NCI-H82 treated with DMSO at 0.1 percent for 48 hours (cell line): ENCODE measurements at regions not wholly inside any gene's neighbourhood (a gene's known extent, or its start where the extent isn't known, plus 50 kb on each side); places are given as distances from the start of the nearest gene placed in this dataset.

ENCODE experiments used
- DNase-seq: peaks from one replicate; lab custom pipeline; 2025; ENCODE audit not compliant: unreplicated experiment; lab: John Stamatoyannopoulos, UW

DNA sequence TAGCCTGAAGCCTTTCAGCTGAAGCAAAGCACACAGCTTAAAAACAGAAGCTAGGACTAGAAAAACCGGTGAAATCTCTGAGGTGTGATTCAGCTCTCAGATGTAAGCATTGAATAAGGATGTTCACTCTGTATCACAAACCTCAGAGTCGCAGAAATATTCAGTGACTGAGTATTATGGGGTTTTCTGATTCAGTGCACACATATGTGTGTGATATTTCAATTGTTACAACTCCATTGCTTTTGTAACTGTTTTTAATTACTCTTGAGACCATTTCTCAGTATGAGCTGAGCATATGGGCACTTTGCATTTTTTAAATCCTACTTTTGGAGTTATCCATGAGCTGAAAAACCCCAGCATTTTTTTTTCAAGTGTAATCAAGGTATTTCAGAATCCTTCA lies 868.8 kb downstream of the NTRK3 start:
- DNase-seq: no peak

DNA sequence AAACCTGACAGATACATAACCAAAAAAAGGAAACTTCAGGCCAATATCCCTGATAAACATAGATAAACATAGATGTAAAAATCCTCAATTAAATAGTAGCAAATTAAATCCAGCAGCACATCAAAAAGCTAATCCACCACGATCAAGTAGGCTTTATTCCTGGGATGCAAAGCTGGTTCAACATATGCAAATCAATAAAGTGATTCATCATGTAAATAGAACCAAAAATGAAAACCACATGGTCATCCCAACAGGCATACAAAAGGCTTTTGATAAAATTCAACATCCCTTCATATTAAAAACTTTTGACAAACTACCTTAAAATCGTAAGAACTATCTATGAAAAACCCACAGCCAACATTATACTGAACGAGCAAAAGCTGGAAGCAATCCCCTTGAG lies 882.2 kb downstream of the NTRK3 start:
- no peak for DNase-seq

GRCh38 chr15:87369269-87369668 lies 887.3 kb downstream of the NTRK3 start:
- no peak for DNase-seq

DNA sequence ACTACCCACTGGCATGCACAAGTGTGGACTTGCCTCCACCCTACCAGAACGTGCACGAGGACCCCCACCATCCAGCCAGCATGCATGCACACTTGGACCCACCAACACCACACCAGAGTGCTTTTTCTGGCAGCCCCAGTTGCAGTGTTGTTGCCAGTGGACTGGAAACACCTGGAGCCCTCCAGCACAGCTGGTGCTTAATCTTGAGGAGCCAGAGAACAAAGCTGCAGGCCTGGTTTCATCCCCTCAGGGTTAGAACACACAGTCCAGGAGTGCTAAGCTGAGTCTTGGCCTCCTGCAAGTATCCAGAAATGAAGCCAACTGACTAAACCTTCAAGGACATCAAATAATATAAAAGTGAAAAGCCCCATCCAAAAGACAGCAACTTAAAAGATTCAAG lies 888.0 kb downstream of the NTRK3 start:
- no peak for DNase-seq

GRCh38 chr15:87365186-87365585 lies 891.4 kb downstream of the NTRK3 start:
- DNase-seq: no peak

DNA sequence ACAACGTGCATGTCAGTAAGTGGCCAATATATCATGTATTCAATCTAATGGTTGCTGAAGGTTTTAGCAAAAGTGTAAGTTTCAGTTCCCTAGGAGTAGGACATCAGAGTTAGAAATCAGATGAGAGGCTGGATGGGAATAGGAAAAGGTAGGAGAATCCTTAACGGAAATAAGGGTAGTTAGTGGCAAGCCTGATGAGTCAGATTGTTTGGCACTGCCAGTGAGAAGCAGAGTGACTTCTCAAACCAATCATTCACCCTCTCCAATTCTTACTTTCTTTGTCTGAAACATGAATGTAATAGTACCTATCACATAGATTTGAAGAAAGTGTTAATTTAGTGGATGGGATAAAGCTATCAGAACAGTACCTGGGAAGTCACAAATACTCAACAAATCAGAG lies 894.0 kb downstream of the NTRK3 start:
- no peak for DNase-seq

- DNase-seq: no peak
Observed at GRCh38 chr15:87357637-87358313, 898.8 kb downstream of the NTRK3 start.

- no peak for DNase-seq
Observed at GRCh38 chr15:87355946-87356345, 900.6 kb downstream of the NTRK3 start.

DNA sequence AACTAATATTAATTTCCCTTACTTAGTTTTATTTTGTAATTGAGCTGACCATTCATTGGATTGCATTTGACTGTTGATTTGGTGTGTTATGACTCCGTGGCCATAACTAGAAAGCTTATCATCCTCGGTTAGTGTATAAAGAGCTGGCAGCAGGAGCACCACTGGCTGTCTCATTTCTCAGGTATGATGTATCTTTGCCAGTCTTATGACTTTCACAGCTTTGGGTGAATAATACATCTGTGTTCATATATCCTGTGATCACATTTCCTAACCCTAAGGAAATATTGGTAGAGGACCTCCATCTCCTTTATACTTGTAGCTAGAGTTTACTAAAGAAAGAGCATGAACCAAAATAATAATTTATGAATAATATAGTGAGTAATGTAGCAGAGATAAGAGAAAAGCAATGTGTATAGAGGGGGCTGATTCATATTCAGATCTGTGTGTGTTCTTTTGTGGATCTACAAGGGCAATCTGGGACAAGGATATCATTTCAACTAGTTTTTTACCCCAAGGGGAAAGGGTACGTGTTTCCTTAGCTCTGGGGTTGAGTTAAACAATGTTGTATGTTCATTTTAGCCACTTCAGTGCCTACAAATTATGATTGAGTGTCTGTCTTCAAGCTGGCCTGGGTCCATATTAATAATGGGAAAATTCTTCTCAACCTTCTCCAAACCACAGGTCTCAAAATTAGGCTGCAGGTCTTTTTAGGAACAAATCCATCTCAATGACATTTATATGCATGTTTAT lies 901.7 kb downstream of the NTRK3 start:
- no peak for DNase-seq

DNA sequence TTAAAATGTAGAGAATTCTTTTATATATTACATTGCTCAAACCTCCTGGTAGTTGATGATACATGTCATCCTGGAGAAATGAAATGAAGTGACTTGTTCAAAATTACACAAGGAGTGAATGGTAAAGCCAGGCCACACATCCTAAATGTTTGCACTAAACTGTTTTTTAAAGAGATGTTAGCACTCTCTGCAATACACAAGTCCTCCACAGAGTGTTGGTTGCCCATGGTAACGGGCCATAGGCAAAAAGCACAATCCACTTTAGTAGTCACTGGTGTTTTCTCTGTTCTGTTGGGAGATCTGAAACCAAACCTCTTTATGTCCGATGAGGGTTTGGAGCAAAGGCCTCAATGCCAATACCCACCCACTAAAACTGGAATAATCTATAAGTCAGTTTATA lies 907.4 kb downstream of the NTRK3 start:
- DNase-seq: no peak

DNA sequence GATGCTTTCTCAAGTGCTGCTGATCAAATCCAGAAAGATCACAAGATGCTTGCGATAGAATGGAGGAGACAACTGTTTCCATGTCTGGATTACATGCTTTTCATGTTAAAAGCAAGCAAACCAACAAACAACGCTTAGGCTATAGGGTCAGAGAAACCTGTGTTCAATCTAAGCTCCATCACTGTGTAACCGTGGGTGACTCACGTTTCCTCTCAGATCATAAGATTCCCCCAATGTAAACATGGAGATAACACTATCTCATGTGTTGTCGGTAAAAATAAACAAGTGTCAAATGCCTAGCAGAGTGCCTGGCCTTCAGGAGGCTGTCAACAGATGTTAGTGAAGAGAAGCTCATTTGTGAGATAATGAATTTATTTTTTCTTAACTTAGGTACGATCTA lies 907.8 kb downstream of the NTRK3 start:
- no peak for DNase-seq

GRCh38 chr15:87347806-87348515 lies 908.6 kb downstream of the NTRK3 start:
- DNase-seq: no peak

DNA sequence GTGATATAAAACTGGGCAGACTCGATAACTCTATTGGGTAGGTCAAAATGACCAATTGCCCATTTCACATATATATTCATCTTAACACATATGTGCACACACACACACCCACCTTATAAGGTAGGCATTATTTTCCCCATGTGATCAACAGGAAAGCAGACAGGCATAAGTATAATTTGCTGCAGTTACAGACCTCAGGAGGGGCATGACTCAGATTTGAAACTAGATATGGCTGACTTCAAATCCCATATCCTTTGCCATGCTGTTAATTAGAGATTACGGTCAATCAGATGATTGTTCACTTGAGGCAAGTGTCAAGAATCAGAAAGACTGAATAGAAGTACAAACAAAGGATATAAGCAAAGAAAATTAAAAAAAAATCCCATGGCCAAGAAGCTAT lies 910.6 kb downstream of the NTRK3 start:
- no peak for DNase-seq

DNA sequence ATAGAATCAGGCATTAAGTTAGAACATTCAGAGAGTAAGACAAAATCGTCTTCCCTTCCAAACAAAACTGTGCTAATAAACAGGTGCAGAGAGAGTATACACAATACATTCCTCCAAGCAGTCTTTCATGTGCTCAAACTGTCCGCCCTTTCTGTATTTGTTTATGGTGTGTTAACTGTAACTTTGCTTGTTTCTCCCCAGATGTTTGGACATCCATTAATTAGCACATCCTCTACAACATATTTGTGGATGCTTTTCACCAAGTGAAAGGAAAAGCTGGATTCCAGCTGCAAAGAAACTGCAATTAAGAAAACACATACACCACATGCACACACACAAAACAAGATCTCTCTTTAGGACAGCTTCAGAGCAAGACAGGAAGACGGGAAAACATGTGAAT lies 912.6 kb downstream of the NTRK3 start:
- no peak for DNase-seq

DNA sequence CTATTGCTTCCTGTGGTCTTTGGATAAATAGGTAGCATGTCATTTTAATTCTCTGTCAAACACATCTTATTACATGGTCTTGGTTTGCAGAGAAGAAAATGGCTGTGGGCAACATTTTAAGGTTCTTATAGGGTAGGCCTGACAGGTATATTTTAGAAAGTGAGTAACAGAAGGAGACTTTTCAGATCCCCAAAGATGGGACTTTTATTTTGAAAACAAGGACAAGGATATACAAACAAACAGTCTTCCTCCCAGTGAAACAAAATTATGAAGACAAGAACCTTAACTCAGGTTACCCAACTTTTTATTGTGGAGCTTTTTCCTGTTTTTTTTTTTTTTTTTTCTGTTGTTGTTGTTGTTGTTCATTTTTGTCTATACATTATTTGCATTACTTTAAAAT lies 916.2 kb downstream of the NTRK3 start:
- no peak for DNase-seq

DNA sequence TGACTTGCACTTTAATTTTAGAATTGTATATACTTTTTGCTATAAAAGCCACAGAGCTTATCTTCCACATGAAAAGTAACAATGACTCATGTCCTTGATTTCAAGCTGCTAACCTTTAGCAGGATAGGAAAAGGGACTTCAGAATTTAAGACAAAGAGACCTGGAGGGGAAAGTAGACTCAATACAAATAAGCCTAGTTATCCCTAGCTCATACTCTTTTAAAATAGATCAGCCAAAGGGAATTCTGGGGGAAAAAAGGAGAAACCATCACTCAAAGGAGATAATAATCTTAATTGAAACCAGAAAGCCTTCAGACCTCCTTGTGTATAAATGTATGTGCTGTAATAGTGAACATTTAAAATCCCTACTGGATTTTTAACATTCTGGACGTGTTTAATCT lies 930.3 kb downstream of the NTRK3 start:
- DNase-seq: no peak

GRCh38 chr15:87322870-87323269 lies 933.7 kb downstream of the NTRK3 start:
- no peak for DNase-seq

GRCh38 chr15:87322265-87322664 lies 934.3 kb downstream of the NTRK3 start:
- DNase-seq: no peak

GRCh38 chr15:87317900-87318299 lies 938.6 kb downstream of the NTRK3 start:
- no peak for DNase-seq

- no peak for DNase-seq
Observed at GRCh38 chr15:87312221-87312620, 944.3 kb downstream of the NTRK3 start.

DNA sequence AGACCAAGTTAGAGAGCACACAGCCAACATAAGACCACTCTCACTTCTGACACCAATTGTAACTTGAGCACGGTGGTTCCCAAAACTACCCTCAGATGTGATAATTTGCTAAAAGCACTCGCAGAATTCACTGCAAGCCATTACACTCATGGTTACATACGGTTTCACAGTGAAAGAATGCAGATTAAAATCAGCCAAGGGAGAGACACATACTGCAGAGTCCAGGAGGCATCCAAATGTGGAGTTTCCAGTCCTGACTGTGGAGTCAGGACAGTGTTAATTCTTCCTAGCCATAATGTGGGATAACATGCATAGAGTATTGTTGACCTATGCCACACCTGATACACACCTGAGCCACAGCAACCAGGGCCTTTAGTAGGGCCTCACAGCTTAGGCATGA lies 956.4 kb downstream of the NTRK3 start:
- no peak for DNase-seq

- DNase-seq: no peak
Observed at GRCh38 chr15:87294854-87295253, 961.7 kb downstream of the NTRK3 start.
